Activated naive CD8-positive, alpha-beta T cell treated with anti-CD3 and anti-CD28 coated beads, Interleukin-2, amount 10 ng/mL, durations not matched to agents 7 days and 5 days (primary cell): ENCODE measurements at regions not wholly inside any gene's neighbourhood (a gene's known extent, or its start where the extent isn't known, plus 50 kb on each side); places are given as distances from the start of the nearest gene placed in this dataset.

ENCODE experiments used
- ATAC-seq: fragments of 150-1000 bp; cut with Tn5 transposase; one replicate; pipeline ENCODE4 v1.10.0; 2021; ENCODE audit warnings: low read depth, moderate library complexity
- POLR2A ChIA-PET: fragments of 350-600 bp; sonication (Branson Sonifier 250); formaldehyde crosslinking; loops from one replicate; lab custom pipeline; 2021; ENCODE audit warnings: antibody characterized with exemption; lab: Charles Lee
- DNase-seq: peaks from one replicate; pipeline ENCODE4 v3.0.0; 2021
- H3K27ac Mint-ChIP-seq: one replicate; pipeline ENCODE4 v1.8.0; 2022; ENCODE audit warnings: mild to moderate bottlenecking, mixed read lengths
- H3K27me3 Mint-ChIP-seq: one replicate; pipeline ENCODE4 v1.8.0; 2022; ENCODE audit warnings: mild to moderate bottlenecking, moderate library complexity, mixed read lengths
- H3K36me3 Mint-ChIP-seq: one replicate; pipeline ENCODE4 v1.8.0; 2021; ENCODE audit warnings: mild to moderate bottlenecking, mixed read lengths
- H3K4me1 Mint-ChIP-seq: one replicate; pipeline ENCODE4 v1.8.0; 2021; ENCODE audit warnings: mixed read lengths
- H3K4me3 Mint-ChIP-seq: one replicate; pipeline ENCODE4 v1.8.0; 2022; ENCODE audit warnings: mild to moderate bottlenecking, moderate library complexity, mixed read lengths
- H3K9me3 Mint-ChIP-seq: one replicate; pipeline ENCODE4 v1.8.0; 2021; ENCODE audit warnings: mixed read lengths

DNA sequence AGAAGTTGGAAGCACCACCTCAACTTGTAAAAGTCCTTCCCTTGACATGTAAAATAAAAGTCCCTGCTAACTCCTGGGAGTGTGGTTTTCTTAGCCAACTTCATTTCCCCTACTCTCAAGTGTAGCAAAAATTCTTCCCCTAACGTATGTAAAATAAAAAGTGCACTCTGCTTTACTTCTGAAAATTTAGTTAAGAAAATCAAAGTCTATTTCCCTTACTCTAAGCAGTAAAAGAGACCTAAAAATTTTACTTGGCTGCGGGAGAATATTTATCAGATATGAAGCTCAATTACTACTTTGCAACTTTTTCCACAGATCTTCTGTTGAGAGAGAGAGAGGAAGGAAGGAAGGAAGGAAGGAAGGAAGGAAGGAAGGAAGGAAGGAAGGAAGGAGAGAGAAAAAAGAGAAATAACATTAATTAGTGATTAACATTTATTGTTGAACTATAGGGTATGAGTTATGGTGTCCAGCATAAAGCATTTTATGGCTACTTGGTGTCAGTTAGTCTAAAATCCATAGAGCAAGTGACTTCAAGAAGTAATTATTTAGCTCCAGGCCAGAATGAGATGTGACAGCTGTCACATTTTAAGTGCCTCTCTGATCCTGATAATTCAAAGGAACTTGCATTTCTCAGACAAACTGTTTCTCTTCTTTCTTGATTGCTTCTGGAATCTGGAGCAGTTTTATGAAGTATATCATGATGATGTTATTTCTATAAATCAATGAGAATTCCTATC lies 210.3 kb downstream of the TMX3 start:
- POLR2A ChIA-PET = no interaction called here
- Mint-ChIP-seq H3K27ac (no peak overlapping the region), H3K9me3 (no peaks in the 10 kb centered on the region), H3K4me3 (no peak overlapping the region), H3K4me1 (no peaks in the 10 kb centered on the region), H3K36me3 (no peaks in the 10 kb centered on the region), H3K27me3 (peaks cover 2% of the 10 kb centered on the region)
- DNase-seq (no peak), ATAC-seq (no peak)

DNA sequence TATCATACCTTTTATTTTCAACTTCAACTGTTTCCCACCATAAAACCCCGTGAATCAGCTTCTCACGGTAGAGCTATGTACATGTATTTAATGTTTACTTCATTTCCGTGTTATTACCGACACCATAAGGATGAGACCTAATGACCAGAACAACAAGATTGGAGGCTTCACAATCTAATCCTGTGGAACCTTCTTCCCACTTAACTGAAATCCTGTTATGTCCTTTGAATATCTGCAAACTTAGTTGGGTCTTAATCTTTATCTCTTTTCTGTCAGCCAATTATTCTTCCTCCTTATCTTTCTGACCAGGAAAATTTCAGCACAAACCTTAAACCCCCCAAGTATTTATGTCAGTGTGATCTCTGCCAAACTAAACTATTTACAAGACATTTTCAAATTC lies 214.4 kb downstream of the TMX3 start:
- Mint-ChIP-seq H3K4me3 (no peak overlapping the region), H3K4me1 (no peaks in the 10 kb centered on the region), H3K9me3 (no peaks in the 10 kb centered on the region), H3K36me3 (no peaks in the 10 kb centered on the region), H3K27ac (no peak overlapping the region), H3K27me3 (peaks cover 2% of the 10 kb centered on the region)
- POLR2A ChIA-PET = no interaction called here
- DNase-seq (no peak), ATAC-seq (no peak)

DNA sequence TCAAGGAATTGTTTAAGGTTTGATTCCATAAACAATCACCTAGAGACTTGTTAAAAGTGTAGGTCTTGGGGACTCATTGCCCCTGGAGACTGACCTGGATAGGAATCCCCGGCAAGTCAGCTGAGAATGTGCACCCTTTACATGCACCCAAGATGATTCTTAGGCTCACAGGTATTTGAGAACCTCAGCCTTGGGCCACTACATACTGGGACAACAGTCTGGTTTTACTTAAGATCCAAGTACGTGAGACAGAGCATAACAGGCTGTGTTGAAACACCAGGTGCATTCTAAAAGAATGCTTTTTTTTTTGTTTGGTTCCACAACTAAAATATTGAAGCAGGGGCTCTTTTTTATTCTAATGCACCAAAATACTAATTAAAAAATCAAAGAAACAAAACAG lies 215.8 kb downstream of the TMX3 start:
- Mint-ChIP-seq H3K27me3 (peaks cover 2% of the 10 kb centered on the region), H3K36me3 (no peaks in the 10 kb centered on the region), H3K4me1 (no peaks in the 10 kb centered on the region), H3K27ac (no peak overlapping the region), H3K9me3 (no peaks in the 10 kb centered on the region), H3K4me3 (no peak overlapping the region)
- DNase-seq (no peak), ATAC-seq (no peak)
- POLR2A ChIA-PET = no interaction called here

DNA sequence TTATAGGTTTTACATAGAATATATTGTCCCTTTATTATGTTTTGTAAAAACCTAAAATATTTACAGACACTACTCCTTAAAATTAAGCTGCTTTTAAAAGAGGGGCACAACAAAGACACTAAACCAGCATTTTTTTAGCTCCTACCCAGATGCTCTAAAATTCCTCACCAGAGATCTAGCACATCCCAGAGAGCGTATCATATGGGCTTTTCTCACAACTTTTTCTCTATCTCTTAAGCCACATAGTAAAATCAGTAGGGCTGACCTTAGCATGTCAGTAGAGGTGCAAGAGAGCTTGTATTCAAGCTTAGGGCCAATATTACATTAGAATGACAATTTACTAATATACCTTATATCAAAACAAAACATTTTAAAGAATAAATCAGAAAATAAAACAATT lies 216.3 kb downstream of the TMX3 start:
- Mint-ChIP-seq H3K27ac (no peak overlapping the region), H3K9me3 (no peaks in the 10 kb centered on the region), H3K4me1 (no peaks in the 10 kb centered on the region), H3K36me3 (no peaks in the 10 kb centered on the region), H3K4me3 (no peak overlapping the region), H3K27me3 (peaks cover 2% of the 10 kb centered on the region)
- DNase-seq = no peak
- POLR2A ChIA-PET = no interaction called here
- ATAC-seq = no peak

DNA sequence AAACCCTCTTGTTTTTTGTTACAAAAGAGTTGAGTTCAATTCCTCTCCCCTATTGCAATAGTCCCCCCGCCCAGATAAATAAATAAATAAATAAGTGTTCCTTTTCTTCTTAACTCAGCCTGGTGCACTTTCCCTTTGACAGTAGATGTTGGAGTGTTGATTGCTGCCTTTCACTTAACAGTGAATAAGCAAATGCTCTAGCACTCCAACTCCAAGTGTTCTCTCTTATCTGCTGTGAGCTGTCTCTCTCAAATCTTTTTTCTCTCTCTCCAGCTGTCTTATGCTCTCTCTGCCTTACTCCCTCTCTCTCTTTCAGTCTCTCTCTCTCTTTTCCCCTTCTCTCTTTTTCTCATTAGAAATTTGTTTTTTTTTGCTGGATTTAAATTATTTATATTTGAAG lies 216.7 kb downstream of the TMX3 start:
- Mint-ChIP-seq H3K4me3 (no peak overlapping the region), H3K27me3 (peaks cover 2% of the 10 kb centered on the region), H3K4me1 (no peaks in the 10 kb centered on the region), H3K27ac (no peak overlapping the region), H3K36me3 (no peaks in the 10 kb centered on the region), H3K9me3 (no peaks in the 10 kb centered on the region)
- POLR2A ChIA-PET = no interaction called here
- ATAC-seq = no peak
- DNase-seq = no peak

DNA sequence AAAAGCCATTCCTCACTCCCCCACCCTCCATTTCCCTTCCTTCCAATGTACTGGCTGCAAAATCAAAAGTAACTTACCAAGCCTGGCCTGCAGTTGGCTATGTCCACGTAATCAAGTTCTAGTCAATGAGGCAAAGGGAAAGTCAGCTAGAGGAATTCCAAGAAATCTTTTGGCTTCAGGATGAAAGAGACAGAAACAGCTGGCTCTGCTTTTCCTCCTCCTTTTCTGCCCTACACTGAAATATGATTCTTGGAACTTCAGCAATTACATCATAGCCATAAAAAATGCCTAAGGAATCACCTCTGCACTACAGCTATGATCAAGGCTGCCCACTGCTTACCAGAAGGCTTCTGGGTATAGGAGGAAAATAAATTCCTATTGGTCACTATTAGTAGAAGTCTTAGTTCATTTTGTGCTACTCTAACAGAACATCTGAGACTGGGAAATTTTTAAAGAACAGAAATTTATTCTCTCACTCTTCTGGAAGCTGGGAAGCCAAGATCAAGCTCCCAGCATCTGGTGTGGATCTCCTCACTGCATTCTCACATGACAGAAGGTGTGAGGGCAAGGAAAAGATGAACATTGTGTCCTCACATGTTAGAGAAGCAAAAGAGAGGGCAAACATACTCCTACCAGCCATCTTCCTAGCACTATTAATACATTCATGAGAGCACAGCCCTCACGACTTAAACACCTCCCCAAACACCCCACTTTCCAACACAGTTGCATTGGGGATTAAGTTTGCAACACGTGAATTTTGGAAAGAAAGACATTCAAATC lies 219.9 kb downstream of the TMX3 start:
- Mint-ChIP-seq H3K27me3 (peaks cover 2% of the 10 kb centered on the region), H3K4me1 (no peaks in the 10 kb centered on the region), H3K9me3 (no peaks in the 10 kb centered on the region), H3K4me3 (no peak overlapping the region), H3K27ac (no peak overlapping the region), H3K36me3 (no peaks in the 10 kb centered on the region)
- no peak for ATAC-seq
- DNase-seq = no peak
- POLR2A ChIA-PET = no interaction called here

DNA sequence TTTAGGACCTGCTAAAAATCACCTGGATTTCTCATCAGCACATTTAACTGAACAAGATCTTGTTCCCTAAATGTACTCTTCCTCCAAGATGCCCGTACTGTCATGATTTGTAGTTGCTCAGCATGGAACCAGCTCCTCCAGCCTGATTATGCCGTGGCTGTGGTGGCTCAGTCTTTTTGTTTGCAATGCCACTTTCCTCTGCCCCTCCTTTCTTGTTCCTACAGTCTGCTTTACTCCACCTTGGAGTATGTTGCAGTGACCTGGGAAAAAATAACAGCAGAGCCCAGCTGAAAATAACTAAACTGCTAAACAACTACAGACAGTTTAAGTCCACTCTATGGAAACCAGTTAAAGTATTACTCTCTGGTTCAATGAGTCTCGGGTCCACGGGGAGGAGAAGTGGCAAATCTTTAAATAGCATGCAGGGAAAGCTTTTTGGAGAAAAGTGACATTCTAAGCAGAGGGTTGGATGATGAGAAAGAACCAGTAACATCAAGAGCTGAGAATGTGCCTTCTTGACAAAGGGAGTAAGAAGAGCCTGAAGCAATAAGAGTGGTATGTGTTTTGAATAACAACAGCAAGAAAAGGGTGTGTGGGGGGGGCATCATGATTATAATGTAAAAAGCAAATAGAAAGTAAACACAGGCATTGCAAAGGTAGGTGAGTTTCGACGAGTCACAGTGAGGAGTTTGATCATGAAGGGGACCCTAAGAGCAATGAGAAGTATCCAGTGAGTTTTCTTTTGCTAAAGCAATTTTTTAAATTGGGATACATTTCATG lies 225.7 kb downstream of the TMX3 start:
- DNase-seq = no peak
- POLR2A ChIA-PET = no interaction called here
- ATAC-seq = no peak
- Mint-ChIP-seq H3K36me3 (no peaks in the 10 kb centered on the region), H3K4me1 (no peaks in the 10 kb centered on the region), H3K27ac (no peak overlapping the region), H3K4me3 (no peak overlapping the region), H3K27me3 (peaks cover 5% of the 10 kb centered on the region), H3K9me3 (no peaks in the 10 kb centered on the region)

DNA sequence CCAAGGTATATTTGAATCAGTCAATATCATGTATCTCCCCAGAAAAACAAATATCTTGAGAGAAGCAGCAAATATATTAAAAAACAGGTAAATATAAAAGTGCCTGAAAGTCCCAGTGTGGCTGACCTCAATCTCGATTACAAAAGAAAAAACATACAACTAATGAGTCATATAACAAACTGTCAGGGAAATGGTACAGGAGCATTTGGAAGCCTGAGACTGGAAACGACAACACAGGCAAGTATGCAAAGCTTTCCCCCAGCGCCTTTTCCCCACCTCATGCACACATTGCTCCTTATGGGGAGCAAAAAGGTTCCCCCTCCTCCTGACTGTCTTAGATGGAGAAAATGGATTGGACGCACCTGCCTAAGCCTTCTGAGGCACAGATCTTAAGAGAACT lies 230.7 kb downstream of the TMX3 start:
- no peaks in the 10 kb centered on the region for H3K4me1 Mint-ChIP-seq
- ATAC-seq = no peak
- no peak overlapping the region for H3K27ac Mint-ChIP-seq
- DNase-seq = no peak
- POLR2A ChIA-PET = no interaction called here
- no peaks in the 10 kb centered on the region for H3K36me3 Mint-ChIP-seq
- peaks cover 3% of the 10 kb centered on the region for H3K27me3 Mint-ChIP-seq
- no peak overlapping the region for H3K4me3 Mint-ChIP-seq
- H3K9me3 Mint-ChIP-seq = no peaks in the 10 kb centered on the region

DNA sequence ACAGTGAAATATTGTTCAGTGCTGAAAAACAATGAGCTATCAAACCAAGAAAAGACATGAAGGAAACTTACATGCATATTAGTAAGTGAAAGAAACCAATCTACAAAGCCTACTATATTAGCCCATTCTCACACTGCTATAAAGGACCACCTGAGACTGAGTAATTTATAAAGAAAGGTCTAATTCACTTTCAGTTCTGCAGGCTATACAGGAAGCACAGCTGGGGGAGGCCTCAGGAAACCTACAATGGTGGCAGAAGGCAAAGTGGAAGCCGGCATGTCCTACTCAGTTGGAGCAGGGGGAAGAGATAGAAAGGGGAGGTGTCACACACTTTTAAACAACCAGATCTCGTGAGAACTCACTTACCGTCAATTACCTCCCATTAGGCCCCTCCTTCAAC lies 232.1 kb downstream of the TMX3 start:
- DNase-seq (no peak), ATAC-seq (no peak)
- Mint-ChIP-seq H3K36me3 (no peaks in the 10 kb centered on the region), H3K4me3 (no peak overlapping the region), H3K4me1 (no peaks in the 10 kb centered on the region), H3K9me3 (no peaks in the 10 kb centered on the region), H3K27ac (no peak overlapping the region), H3K27me3 (peaks cover 3% of the 10 kb centered on the region)
- POLR2A ChIA-PET = no interaction called here

DNA sequence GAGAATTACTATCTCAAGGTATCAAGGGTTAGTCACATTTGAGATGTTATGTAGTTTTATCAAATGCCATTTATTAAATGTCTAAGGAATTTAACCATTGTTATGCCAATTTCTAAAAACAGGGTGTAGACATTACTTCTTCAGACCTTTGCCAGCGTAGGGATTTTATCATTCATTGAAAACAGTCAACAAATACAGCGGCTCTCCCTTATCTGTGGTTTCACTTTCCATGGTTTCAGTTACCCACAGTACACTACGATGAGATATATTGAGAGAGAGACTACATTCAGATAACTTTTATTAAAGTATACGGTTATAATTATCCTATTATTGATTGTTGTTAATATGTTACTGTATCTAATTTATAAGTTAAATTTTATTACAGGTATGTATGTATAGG lies 234.7 kb downstream of the TMX3 start:
- H3K27me3 Mint-ChIP-seq = peaks cover 1% of the 10 kb centered on the region
- H3K27ac Mint-ChIP-seq = no peak overlapping the region
- H3K9me3 Mint-ChIP-seq = no peaks in the 10 kb centered on the region
- no peaks in the 10 kb centered on the region for H3K36me3 Mint-ChIP-seq
- no peak for ATAC-seq
- no peak overlapping the region for H3K4me3 Mint-ChIP-seq
- no peaks in the 10 kb centered on the region for H3K4me1 Mint-ChIP-seq
- POLR2A ChIA-PET = interaction anchor here (0.7 kb wide), 1 partner anchor 645 kb away, joined by 3 read pairs; no protein-coding TSS in a partner anchor
- DNase-seq = no peak

DNA sequence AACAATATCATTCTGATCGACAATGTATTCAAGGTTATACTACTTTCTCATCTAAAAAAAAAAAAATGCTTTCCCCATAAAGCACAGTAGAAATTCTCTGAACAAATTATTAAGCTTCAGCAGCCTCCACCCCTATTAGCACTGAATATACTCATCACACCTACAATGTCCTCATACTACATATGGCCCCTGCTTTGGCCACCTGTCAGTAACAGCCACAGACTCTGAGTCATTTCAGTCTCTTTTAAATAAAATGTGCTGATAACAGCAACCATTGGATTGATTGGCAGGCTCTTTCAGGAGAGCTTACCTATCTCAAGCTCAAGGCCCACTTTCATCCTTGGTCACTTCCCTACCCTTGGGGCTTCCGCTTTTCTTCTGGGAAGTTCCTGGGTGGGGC lies 236.7 kb downstream of the TMX3 start:
- Mint-ChIP-seq H3K4me1 (no peaks in the 10 kb centered on the region), H3K4me3 (no peak overlapping the region), H3K27me3 (peaks cover 3% of the 10 kb centered on the region), H3K9me3 (no peaks in the 10 kb centered on the region), H3K36me3 (no peaks in the 10 kb centered on the region), H3K27ac (no peak overlapping the region)
- no peak for ATAC-seq
- POLR2A ChIA-PET = no interaction called here
- no peak for DNase-seq

DNA sequence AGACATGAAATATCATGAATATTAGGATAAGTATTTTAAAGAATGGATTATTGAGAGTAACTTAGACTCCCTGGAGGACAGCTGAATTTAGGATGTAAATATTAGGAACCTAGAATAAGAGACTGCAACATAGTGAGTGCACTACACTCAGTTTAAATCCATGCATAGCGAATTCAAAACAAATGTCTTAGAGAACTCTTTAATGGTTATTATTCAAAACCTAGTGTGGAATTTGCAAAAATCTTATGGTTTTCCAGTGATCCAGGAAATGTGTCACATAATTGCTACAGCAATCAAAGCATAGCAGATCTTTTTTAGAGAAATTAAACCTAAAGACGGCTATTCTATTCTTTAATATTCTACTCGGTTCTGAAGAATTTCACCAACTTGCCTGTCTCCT lies 239.0 kb downstream of the TMX3 start:
- POLR2A ChIA-PET = no interaction called here
- Mint-ChIP-seq H3K4me3 (no peak overlapping the region), H3K4me1 (no peaks in the 10 kb centered on the region), H3K36me3 (no peaks in the 10 kb centered on the region), H3K27ac (no peak overlapping the region), H3K9me3 (no peaks in the 10 kb centered on the region), H3K27me3 (peaks cover 5% of the 10 kb centered on the region)
- DNase-seq = no peak
- ATAC-seq = no peak

DNA sequence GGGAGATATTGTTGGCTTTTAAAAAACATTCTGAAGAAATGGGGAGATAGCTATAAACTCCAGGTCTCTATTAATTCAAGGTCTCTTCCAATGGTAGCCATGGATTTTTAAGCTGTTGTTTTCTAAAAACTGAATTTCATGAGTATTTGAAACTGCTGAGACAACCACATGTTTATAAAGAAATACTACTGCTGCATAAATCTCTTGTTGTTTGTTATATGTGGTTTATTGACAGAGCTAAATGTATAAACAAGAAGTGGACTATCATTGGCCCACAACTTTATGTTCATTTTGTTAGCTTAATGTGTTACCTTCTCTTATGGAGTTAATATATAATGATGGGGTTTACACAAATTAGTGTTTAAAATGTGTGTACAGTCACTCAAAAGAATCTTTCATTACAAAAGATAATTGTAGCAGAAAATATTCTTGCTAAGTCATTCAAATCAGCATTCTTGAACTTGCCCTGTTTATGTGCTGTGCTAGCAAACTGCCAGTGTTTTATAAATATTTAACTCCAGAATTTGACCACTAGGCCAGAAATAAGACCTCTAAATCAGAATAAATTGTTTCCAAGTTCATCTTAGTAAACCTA lies 242.1 kb downstream of the TMX3 start:
- peaks cover 10% of the 10 kb centered on the region for H3K27me3 Mint-ChIP-seq
- H3K4me3 Mint-ChIP-seq = no peak overlapping the region
- POLR2A ChIA-PET = no interaction called here
- DNase-seq (no peak), ATAC-seq (no peak)
- no peaks in the 10 kb centered on the region for H3K36me3 Mint-ChIP-seq
- H3K27ac Mint-ChIP-seq = no peak overlapping the region
- peaks cover 4% of the 10 kb centered on the region for H3K4me1 Mint-ChIP-seq
- no peaks in the 10 kb centered on the region for H3K9me3 Mint-ChIP-seq
